ENCODE measurements at regions not wholly inside any gene's neighbourhood (a gene's known extent, or its start where the extent isn't known, plus 50 kb on each side); places are given as distances from the start of the nearest gene placed in this dataset.
"Not testable (repeated sequence)": the region's sequence is repeated elsewhere in the genome, so short reads cannot be mapped to it uniquely, and the experiment has no call there.

- no peak for TF ChIP-seq CTCF (IDR thresholded peaks at IDR 0.05)
- Histone ChIP-seq H3K27me3 (no peaks in the 10 kb centered on the region), H3K4me3 (no peak overlapping the region), H3K9me3 (no peaks in the 10 kb centered on the region), H3K36me3 (no peaks in the 10 kb centered on the region), H3K4me1 (peaks cover 0 to 20% (median 3%) of the 10 kb centered on the region in 4 donors), H3K27ac (no peak overlapping the region)
- no peak for DNase-seq
- intact Hi-C loops (cut with DNase I; ENCODE audit: low total_unique reads), result no loop called here
These were observed 205.9 kb upstream of the NREP start for GRCh38 chr5:111962906-111963305.

GRCh38 chr5:111961862-111962261 lies 204.9 kb upstream of the NREP start:
- no peaks in the 10 kb centered on the region for H3K27me3 ChIP-seq
- no peaks in the 10 kb centered on the region for H3K9me3 ChIP-seq
- no peak overlapping the region for H3K4me3 ChIP-seq
- H3K36me3 ChIP-seq, result no peaks in the 10 kb centered on the region
- peaks cover 0 to 20% (median 3%) of the 10 kb centered on the region in 4 donors for H3K4me1 ChIP-seq
- TF ChIP-seq CTCF (IDR thresholded peaks at IDR 0.05), result no peak
- DNase-seq, result no peak
- no peak overlapping the region for H3K27ac ChIP-seq
- intact Hi-C loops (cut with DNase I; ENCODE audit: low total_unique reads), result no loop called here

DNA sequence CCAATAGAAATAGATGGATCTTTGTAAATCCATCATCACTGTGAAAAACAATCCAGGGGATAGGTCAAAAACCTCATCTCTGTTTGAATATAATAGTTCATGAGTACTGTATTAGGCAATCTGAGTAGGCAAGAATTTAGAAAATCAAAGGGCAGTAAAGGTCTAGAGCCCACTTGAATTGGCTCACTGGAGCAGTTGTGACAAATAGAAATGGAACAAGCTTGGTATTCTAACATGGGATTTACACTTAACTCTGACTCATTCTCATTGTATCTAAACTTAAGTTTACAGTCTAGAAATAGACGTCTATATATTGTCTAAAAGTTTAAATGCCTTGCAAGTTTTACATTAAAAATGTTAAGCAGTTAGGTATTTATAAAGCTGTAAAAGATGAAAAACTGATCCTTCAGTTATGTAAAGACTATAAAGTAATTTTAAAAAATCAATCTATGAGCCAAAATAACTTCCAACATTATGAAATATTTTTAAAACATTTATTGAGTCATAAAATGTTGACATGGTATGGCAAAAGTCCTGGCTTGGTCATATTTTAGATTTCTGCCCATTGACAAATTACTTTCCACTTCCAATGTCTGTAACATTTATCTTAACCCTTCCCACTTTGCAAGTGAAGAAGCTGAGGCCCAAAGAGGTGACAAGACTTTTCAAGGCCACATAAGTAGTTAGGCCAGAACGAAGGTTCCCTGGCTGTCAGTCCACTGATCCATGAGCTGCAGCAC lies 203.7 kb upstream of the NREP start:
- peaks cover 0 to 20% (median 3%) of the 10 kb centered on the region in 4 donors for H3K4me1 ChIP-seq
- no peaks in the 10 kb centered on the region for H3K36me3 ChIP-seq
- no peak overlapping the region for H3K27ac ChIP-seq
- H3K9me3 ChIP-seq, result no peaks in the 10 kb centered on the region
- DNase-seq, result no peak
- no peak overlapping the region for H3K4me3 ChIP-seq
- intact Hi-C loops (cut with DNase I; ENCODE audit: low total_unique reads), result no loop called here
- no peaks in the 10 kb centered on the region for H3K27me3 ChIP-seq
- TF ChIP-seq CTCF (IDR thresholded peaks at IDR 0.05), result no peak

DNA sequence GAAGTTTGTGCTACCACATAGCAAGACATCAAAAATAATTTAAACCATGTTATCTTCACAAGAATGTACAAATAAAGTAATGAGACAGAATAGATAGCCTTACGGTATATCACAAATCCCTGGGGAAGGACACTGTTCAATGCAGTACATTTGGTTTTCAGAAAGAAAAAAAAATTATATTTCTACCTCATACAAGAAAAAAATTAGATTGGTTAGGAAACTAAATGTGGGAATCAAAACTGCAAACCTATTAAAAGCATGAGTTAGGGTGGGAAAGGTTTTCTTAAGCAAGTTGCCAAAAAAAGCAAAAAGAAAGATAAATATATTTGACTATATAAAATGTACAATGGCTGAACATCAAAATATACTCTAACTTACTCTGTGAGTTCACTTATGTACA lies 201.9 kb upstream of the NREP start:
- Histone ChIP-seq H3K4me3 (no peak overlapping the region), H3K27me3 (no peaks in the 10 kb centered on the region), H3K27ac (no peak overlapping the region), H3K36me3 (no peaks in the 10 kb centered on the region), H3K9me3 (no peaks in the 10 kb centered on the region), H3K4me1 (peaks cover 0 to 26% (median 3%) of the 10 kb centered on the region in 4 donors)
- DNase-seq, result no peak
- intact Hi-C loops (cut with DNase I; ENCODE audit: low total_unique reads), result no loop called here
- no peak for TF ChIP-seq CTCF (IDR thresholded peaks at IDR 0.05)

DNA sequence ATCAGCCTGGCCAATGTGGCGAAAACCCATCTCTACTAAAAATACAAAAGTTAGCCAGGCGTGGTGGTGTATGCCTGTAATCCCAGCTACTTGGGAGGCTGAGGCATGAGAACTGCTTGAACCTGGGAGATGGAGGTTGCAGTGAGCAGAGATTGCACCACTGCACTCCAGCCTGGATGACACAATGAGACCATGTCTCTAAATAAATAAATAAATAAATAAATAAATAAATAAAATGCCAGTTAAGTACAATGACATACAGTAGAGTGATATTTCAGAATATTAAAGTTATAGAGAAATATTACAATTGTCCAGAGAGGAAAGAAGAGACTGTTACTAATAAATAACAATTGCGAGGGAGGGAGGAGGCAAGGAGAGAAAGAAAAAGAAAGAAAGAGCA lies 199.8 kb upstream of the NREP start:
- H3K27ac ChIP-seq; H3K4me3 ChIP-seq; H3K27me3 ChIP-seq; intact Hi-C loops (cut with DNase I; ENCODE audit: low total_unique reads); H3K36me3 ChIP-seq; DNase-seq; H3K9me3 ChIP-seq: not testable (repeated sequence)
- peaks cover 0 to 34% (median 3%) of the 10 kb centered on the region in 4 donors for H3K4me1 ChIP-seq

DNA sequence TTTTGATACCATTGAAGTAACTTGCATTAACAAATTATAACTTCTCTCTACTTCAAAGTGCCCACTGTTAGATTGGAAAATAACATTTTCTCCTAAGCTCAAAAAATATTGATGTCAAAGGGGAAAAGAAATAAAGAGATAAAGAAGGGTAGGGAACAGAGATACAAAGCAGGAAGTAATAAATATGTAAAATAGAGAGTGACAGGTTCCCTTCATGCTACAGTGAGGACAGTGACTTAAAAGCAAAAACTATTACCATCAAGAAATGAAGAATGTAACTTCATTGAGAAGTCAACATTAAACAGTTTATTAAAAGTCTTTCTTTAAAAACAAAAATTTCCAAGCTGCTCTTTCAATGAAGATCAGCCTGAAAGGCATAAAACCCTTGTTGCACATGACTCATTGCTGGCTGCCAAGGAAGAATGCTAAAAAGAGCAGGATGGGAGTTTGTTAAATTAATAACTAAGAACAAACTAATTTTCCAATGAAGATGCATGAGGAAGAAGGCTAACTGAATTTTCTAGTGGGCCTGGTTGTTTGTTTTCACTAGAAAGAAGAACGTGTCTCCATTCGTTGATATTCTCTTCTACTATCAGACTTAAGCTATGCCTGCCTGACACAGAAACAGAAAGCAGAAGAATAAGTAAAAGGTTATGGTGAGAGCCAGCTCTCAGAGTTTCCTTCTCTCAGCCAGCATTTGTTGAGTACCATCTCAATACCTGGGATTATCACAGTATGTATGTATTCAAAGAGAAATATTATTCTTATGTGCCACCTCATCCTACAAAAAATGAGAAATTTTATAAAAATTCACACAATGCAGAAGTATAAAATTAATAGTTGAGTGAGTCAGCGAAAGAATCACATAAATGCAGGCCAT lies 197.8 kb upstream of the NREP start:
- intact Hi-C loops (cut with DNase I; ENCODE audit: low total_unique reads), result no loop called here
- no peak for DNase-seq
- H3K27me3 ChIP-seq, result no peaks in the 10 kb centered on the region
- H3K4me1 ChIP-seq, result peaks cover 0 to 15% (median 0%) of the 10 kb centered on the region in 4 donors
- H3K27ac ChIP-seq, result no peak overlapping the region
- TF ChIP-seq CTCF (IDR thresholded peaks at IDR 0.05), result no peak
- H3K4me3 ChIP-seq, result no peak overlapping the region
- H3K36me3 ChIP-seq, result no peaks in the 10 kb centered on the region
- no peaks in the 10 kb centered on the region for H3K9me3 ChIP-seq
